Ovary (tissue), 3 donors: ENCODE measurements at regions not wholly inside any gene's neighbourhood (a gene's known extent, or its start where the extent isn't known, plus 50 kb on each side); places are given as distances from the start of the nearest gene placed in this dataset.

Experiments
- POLR2A ChIP-seq: fragments of 450-650 bp; IDR thresholded peaks from one replicate; pipeline ENCODE4 v1.6.1; 2017; ENCODE audit warnings: antibody characterized with exemption, mild to moderate bottlenecking, moderate library complexity
- TF ChIP-seq, protein P1 (sequence below), 3 donors: fragments of 450-650 bp in 2 of 3; fragments of 200-600 bp in 1 of 3; IDR thresholded peaks; one replicate each; pipeline versions ENCODE4 v1.5.1 to v1.8.0; 2016 to 2022; ENCODE audit warnings: antibody characterized with exemption in 3 of 3, mild to moderate bottlenecking in 1 of 3
- donor health status: DM: no; HTN: no; CAD: no.

DNA sequence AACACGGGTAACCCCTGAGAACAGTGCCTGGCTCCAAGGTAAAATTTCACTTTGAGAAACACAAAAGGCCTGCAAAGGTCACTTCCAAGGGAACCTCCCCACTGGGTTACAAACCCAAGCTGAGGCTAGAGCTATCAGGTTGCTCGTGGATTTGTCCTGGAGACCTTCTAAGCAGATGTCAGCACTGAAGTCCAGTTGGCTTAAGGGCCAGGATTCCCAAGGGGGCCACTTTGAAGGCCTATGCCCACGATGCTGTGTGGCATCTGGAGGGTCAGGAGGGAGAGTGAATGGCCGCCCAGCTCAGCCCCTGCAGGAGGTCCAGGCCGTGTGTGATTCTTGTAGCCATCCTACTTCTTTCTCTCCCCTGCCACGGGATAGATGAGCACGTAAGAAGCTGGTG is 100.2 kb upstream of the FSTL4 start:
- TF ChIP-seq, protein P1, sequence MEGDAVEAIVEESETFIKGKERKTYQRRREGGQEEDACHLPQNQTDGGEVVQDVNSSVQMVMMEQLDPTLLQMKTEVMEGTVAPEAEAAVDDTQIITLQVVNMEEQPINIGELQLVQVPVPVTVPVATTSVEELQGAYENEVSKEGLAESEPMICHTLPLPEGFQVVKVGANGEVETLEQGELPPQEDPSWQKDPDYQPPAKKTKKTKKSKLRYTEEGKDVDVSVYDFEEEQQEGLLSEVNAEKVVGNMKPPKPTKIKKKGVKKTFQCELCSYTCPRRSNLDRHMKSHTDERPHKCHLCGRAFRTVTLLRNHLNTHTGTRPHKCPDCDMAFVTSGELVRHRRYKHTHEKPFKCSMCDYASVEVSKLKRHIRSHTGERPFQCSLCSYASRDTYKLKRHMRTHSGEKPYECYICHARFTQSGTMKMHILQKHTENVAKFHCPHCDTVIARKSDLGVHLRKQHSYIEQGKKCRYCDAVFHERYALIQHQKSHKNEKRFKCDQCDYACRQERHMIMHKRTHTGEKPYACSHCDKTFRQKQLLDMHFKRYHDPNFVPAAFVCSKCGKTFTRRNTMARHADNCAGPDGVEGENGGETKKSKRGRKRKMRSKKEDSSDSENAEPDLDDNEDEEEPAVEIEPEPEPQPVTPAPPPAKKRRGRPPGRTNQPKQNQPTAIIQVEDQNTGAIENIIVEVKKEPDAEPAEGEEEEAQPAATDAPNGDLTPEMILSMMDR (IDR thresholded peaks at IDR 0.05): no peak
- TF ChIP-seq POLR2A: no peak
